Astrocyte (in vitro differentiated cells and primary cell): ENCODE measurements at regions not wholly inside any gene's neighbourhood (a gene's known extent, or its start where the extent isn't known, plus 50 kb on each side); places are given as distances from the start of the nearest gene placed in this dataset.

Experiments
- DNase-seq: peaks from one replicate; pipeline ENCODE4 v3.0.0-alpha.2; 2010; ENCODE audit warnings: low read depth
- FAIRE-seq: peaks from 2 replicates; lab custom pipeline; 2011; peaks lifted over from hg19 to GRCh38; lab: Jason Lieb, UNC
- H2AFZ ChIP-seq: 2 replicates; pipeline ENCODE4 v1.6.0; 2012; ENCODE audit warnings: low read depth, low read length, inconsistent platforms
- H3K27ac ChIP-seq: 2 replicates; pipeline ENCODE4 v1.5.1; 2011; ENCODE audit warnings: low read depth, low read length, inconsistent platforms
- H3K27me3 ChIP-seq: 2 replicates; pipeline ENCODE4 v1.6.0; 2011; ENCODE audit warnings: low read length, inconsistent platforms; ENCODE audit not compliant: insufficient read depth
- H3K36me3 ChIP-seq: 2 replicates; pipeline ENCODE4 v1.5.1; 2011; ENCODE audit warnings: low read length, inconsistent platforms; ENCODE audit not compliant: insufficient read depth
- H3K4me1 ChIP-seq: 2 replicates; pipeline ENCODE4 v1.5.1; 2011; ENCODE audit warnings: low read length, inconsistent platforms; ENCODE audit not compliant: insufficient read depth
- H3K4me2 ChIP-seq: 2 replicates; pipeline ENCODE4 v1.6.0; 2012; ENCODE audit warnings: low read length, inconsistent platforms
- H3K4me3 ChIP-seq: 2 replicates; pipeline ENCODE4 v1.5.1; 2011; ENCODE audit warnings: low read depth, mild to moderate bottlenecking, low read length, inconsistent platforms; ENCODE audit not compliant: insufficient read depth
- H3K79me2 ChIP-seq: 2 replicates; pipeline ENCODE4 v1.6.0; 2012; ENCODE audit warnings: mild to moderate bottlenecking, low read length, inconsistent platforms; ENCODE audit not compliant: insufficient read depth
- H3K9ac ChIP-seq: 2 replicates; pipeline ENCODE4 v1.6.0; 2012; ENCODE audit warnings: mild to moderate bottlenecking, low read length, inconsistent platforms
- H3K9me3 ChIP-seq: 2 replicates; pipeline ENCODE4 v1.5.1; 2012; ENCODE audit warnings: low read depth, mild to moderate bottlenecking, low read length, inconsistent platforms; ENCODE audit not compliant: insufficient read depth
- H4K20me1 ChIP-seq: 2 replicates; pipeline ENCODE4 v1.6.0; 2012; ENCODE audit warnings: low read length, inconsistent platforms; ENCODE audit not compliant: insufficient read depth
- H3K27ac Mint-ChIP-seq: one replicate; pipeline ENCODE4 v1.8.0; 2021; ENCODE audit warnings: mild to moderate bottlenecking, mixed read lengths; ENCODE audit not compliant: unreplicated experiment
- H3K27me3 Mint-ChIP-seq: one replicate; pipeline ENCODE4 v1.8.0; 2021; ENCODE audit warnings: low read depth, mixed read lengths; ENCODE audit not compliant: unreplicated experiment
- H3K36me3 Mint-ChIP-seq: one replicate; pipeline ENCODE4 v1.8.0; 2021; ENCODE audit warnings: low read depth, mixed read lengths; ENCODE audit not compliant: unreplicated experiment
- H3K4me1 Mint-ChIP-seq: one replicate; pipeline ENCODE4 v1.8.0; 2021; ENCODE audit warnings: low read depth, mixed read lengths; ENCODE audit not compliant: unreplicated experiment
- H3K4me3 Mint-ChIP-seq: one replicate; pipeline ENCODE4 v1.8.0; 2021; ENCODE audit warnings: mild to moderate bottlenecking, moderate library complexity, mixed read lengths; ENCODE audit not compliant: unreplicated experiment
- H3K9me3 Mint-ChIP-seq: one replicate; pipeline ENCODE4 v1.8.0; 2021; ENCODE audit warnings: mild to moderate bottlenecking, mixed read lengths; ENCODE audit not compliant: unreplicated experiment
- EZH2 ChIP-seq: IDR thresholded peaks from 2 replicates; pipeline ENCODE4 v1.6.1; 2012; ENCODE audit warnings: mild to moderate bottlenecking, low read length, inconsistent platforms; ENCODE audit not compliant: insufficient read depth
- TF ChIP-seq, protein P1 (sequence below): IDR thresholded peaks from 2 replicates; pipeline ENCODE4 v1.5.1; 2011; ENCODE audit warnings: low read depth, mild to moderate bottlenecking, inconsistent platforms, low read length, moderate library complexity; ENCODE audit not compliant: insufficient read depth

DNA sequence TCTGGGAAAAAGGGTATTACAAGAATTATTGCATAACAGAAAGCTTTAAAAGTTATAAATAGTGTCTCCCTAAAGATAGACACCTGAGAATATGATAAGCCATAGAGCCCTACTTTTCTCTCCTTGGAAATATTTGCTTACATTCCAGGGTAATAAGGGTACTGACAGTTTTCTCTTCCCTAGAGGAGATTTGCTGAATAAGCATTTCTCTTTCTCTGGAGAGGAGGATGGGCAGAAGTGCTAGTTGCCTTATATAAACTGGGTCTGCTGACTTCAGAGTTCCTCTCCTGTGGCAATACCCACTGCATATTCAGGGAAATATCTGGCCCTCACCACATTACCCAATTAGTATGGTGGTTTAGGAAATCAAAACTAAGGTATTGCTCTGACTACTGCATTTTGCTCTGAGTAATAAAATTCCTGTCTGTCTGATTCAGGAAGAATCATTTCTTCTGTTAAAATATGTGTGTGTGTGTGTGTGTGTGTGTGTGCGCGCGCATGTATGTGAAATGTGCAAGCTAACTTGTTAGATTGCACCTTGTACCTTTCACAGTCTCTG is 1391.3 kb downstream of the DSC3 start:
- no peak overlapping the region for H3K27ac ChIP-seq
- H3K4me2 ChIP-seq: no peak overlapping the region
- FAIRE-seq (no peak), DNase-seq (peak; percentile 64)
- no peaks in the 10 kb centered on the region for H4K20me1 ChIP-seq
- no peak overlapping the region for H3K27ac Mint-ChIP-seq
- no peak overlapping the region for H2AFZ ChIP-seq
- no peak for TF ChIP-seq EZH2
- TF ChIP-seq, protein P1, sequence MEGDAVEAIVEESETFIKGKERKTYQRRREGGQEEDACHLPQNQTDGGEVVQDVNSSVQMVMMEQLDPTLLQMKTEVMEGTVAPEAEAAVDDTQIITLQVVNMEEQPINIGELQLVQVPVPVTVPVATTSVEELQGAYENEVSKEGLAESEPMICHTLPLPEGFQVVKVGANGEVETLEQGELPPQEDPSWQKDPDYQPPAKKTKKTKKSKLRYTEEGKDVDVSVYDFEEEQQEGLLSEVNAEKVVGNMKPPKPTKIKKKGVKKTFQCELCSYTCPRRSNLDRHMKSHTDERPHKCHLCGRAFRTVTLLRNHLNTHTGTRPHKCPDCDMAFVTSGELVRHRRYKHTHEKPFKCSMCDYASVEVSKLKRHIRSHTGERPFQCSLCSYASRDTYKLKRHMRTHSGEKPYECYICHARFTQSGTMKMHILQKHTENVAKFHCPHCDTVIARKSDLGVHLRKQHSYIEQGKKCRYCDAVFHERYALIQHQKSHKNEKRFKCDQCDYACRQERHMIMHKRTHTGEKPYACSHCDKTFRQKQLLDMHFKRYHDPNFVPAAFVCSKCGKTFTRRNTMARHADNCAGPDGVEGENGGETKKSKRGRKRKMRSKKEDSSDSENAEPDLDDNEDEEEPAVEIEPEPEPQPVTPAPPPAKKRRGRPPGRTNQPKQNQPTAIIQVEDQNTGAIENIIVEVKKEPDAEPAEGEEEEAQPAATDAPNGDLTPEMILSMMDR: no peak
- H3K4me3 Mint-ChIP-seq: no peak overlapping the region
- no peaks in the 10 kb centered on the region for H3K27me3 ChIP-seq
- no peaks in the 10 kb centered on the region for H3K36me3 Mint-ChIP-seq
- peaks cover 19% of the 10 kb centered on the region for H3K4me1 Mint-ChIP-seq
- H3K36me3 ChIP-seq: no peaks in the 10 kb centered on the region
- no peaks in the 10 kb centered on the region for H3K4me1 ChIP-seq
- no peaks in the 10 kb centered on the region for H3K9me3 Mint-ChIP-seq
- no peaks in the 10 kb centered on the region for H3K27me3 Mint-ChIP-seq
- no peaks in the 10 kb centered on the region for H3K79me2 ChIP-seq
- no peak overlapping the region for H3K4me3 ChIP-seq
- no peak overlapping the region for H3K9ac ChIP-seq
- H3K9me3 ChIP-seq: no peaks in the 10 kb centered on the region

DNA sequence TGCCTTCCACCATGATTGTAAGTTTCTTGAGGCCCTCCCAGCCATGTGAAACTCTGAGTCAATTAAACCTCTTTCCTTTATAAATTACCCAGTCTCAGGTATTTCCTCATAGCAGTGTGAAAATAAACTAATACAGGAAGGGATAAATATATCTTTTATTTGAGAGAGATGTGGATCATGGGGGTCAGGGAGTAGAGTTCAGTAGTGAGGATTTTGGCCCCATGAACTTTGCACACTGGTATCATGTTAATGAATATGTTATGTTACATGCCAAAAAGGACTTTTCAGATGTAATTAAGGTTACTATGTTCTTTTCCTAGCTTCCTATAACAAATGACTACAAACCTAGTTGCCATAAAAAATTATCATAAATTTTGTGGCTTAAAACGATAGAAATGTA is 1393.7 kb downstream of the DSC3 start:
- no peak for TF ChIP-seq EZH2
- TF ChIP-seq, protein P1: no peak
- Histone ChIP-seq H3K9me3 (no peaks in the 10 kb centered on the region), H3K79me2 (no peaks in the 10 kb centered on the region), H3K27me3 (no peaks in the 10 kb centered on the region), H3K9ac (no peak overlapping the region), H3K4me2 (no peak overlapping the region), H4K20me1 (no peaks in the 10 kb centered on the region), H3K4me3 (no peak overlapping the region), H2AFZ (no peak overlapping the region), H3K36me3 (no peaks in the 10 kb centered on the region), H3K4me1 (no peaks in the 10 kb centered on the region), H3K27ac (no peak overlapping the region)
- Mint-ChIP-seq H3K4me3 (no peak overlapping the region), H3K9me3 (no peaks in the 10 kb centered on the region), H3K4me1 (peaks cover 23% of the 10 kb centered on the region), H3K27ac (no peak overlapping the region), H3K36me3 (no peaks in the 10 kb centered on the region), H3K27me3 (no peaks in the 10 kb centered on the region)
- FAIRE-seq: no peak
- DNase-seq: no peak

DNA sequence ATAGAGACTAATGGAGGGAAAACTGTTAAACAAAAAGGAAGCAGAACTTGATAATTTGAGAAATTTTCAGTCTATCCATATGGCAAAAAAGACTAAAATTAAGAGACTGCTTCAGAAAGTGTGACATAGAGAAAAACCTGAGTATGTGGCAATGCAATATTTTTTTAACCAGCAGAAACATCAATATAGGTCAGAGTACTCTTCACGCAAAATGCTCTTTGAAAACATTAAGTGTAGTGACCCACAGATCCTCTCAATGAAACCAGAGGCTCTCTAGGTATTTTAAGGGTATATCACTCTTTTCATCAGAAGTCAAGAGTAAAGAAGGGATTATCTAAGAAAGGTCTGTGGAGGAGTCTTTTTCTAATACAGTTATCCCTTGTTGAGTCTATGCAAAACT is 1394.8 kb downstream of the DSC3 start:
- no peaks in the 10 kb centered on the region for H3K79me2 ChIP-seq
- H2AFZ ChIP-seq: no peak overlapping the region
- H3K9me3 Mint-ChIP-seq: no peaks in the 10 kb centered on the region
- no peaks in the 10 kb centered on the region for H3K9me3 ChIP-seq
- H3K27me3 Mint-ChIP-seq: no peaks in the 10 kb centered on the region
- H4K20me1 ChIP-seq: no peaks in the 10 kb centered on the region
- no peak overlapping the region for H3K9ac ChIP-seq
- H3K4me1 ChIP-seq: no peaks in the 10 kb centered on the region
- TF ChIP-seq, protein P1: no peak
- no peak for TF ChIP-seq EZH2
- no peaks in the 10 kb centered on the region for H3K36me3 ChIP-seq
- DNase-seq (no peak), FAIRE-seq (peak; percentile 20)
- no peak overlapping the region for H3K4me2 ChIP-seq
- no peak overlapping the region for H3K27ac Mint-ChIP-seq
- H3K4me3 ChIP-seq: no peak overlapping the region
- no peak overlapping the region for H3K4me3 Mint-ChIP-seq
- H3K4me1 Mint-ChIP-seq: peaks cover 21% of the 10 kb centered on the region
- no peak overlapping the region for H3K27ac ChIP-seq
- H3K36me3 Mint-ChIP-seq: no peaks in the 10 kb centered on the region
- H3K27me3 ChIP-seq: no peaks in the 10 kb centered on the region
